SJSA1 (cell line): ENCODE measurements at regions not wholly inside any gene's neighbourhood (a gene's known extent, or its start where the extent isn't known, plus 50 kb on each side); places are given as distances from the start of the nearest gene placed in this dataset.

Experiments
- DNase-seq, 2 experiments: peaks; one replicate each; pipeline ENCODE4 v3.0.0-alpha.2; 2015 to 2020; ENCODE audit warnings: low spot score in 2 of 2, low read depth in 1 of 2
- H3K27ac ChIP-seq: fragments of 250-450 bp; sonication (Bioruptor Pico); 2 replicates; pipeline ENCODE4 v1.5.1; 2020; ENCODE audit warnings: mild to moderate bottlenecking, moderate library complexity
- H3K27me3 ChIP-seq: fragments of 250-450 bp; sonication (Bioruptor Pico); replicated peaks from 2 replicates; pipeline ENCODE4 v1.5.1; 2020; ENCODE audit warnings: mild to moderate bottlenecking, moderate library complexity
- H3K36me3 ChIP-seq: fragments of 250-450 bp; sonication (Bioruptor Pico); 2 replicates; pipeline ENCODE4 v1.5.1; 2020; ENCODE audit warnings: mild to moderate bottlenecking
- H3K4me1 ChIP-seq: fragments of 250-450 bp; sonication (Bioruptor Pico); replicated peaks from 2 replicates; pipeline ENCODE4 v1.6.1; 2021; ENCODE audit warnings: mild to moderate bottlenecking
- H3K4me3 ChIP-seq: fragments of 250-450 bp; sonication (Bioruptor Pico); 2 replicates; pipeline ENCODE4 v1.5.1; 2020; ENCODE audit warnings: mild to moderate bottlenecking
- H3K9me3 ChIP-seq: fragments of 250-450 bp; sonication (Bioruptor Pico); replicated peaks from 2 replicates; pipeline ENCODE4 v1.5.1; 2020; ENCODE audit warnings: mild to moderate bottlenecking

- no peak for DNase-seq
- H3K27me3 ChIP-seq: no peaks in the 10 kb centered on the region
- no peaks in the 10 kb centered on the region for H3K36me3 ChIP-seq
- H3K27ac ChIP-seq: no peak overlapping the region
- no peaks in the 10 kb centered on the region for H3K9me3 ChIP-seq
- no peaks in the 10 kb centered on the region for H3K4me1 ChIP-seq
- H3K4me3 ChIP-seq: no peak overlapping the region
Observed at GRCh38 chr20:17816804-17817587, 117.2 kb downstream of the BANF2 start.

GRCh38 chr20:17811628-17811965 lies 111.8 kb downstream of the BANF2 start:
- H3K27me3 ChIP-seq: no peaks in the 10 kb centered on the region
- H3K4me1 ChIP-seq: peaks cover 40% of the 10 kb centered on the region
- no peak for DNase-seq
- no peak overlapping the region for H3K4me3 ChIP-seq
- no peak overlapping the region for H3K27ac ChIP-seq
- H3K9me3 ChIP-seq: no peaks in the 10 kb centered on the region
- H3K36me3 ChIP-seq: no peaks in the 10 kb centered on the region

GRCh38 chr20:17810847-17811627 lies 111.3 kb downstream of the BANF2 start:
- H3K4me3 ChIP-seq: no peak overlapping the region
- no peak overlapping the region for H3K27ac ChIP-seq
- H3K27me3 ChIP-seq: no peaks in the 10 kb centered on the region
- no peaks in the 10 kb centered on the region for H3K9me3 ChIP-seq
- no peaks in the 10 kb centered on the region for H3K36me3 ChIP-seq
- no peak for DNase-seq
- H3K4me1 ChIP-seq: peaks cover 45% of the 10 kb centered on the region

GRCh38 chr20:17810062-17810631 lies 110.4 kb downstream of the BANF2 start:
- Histone ChIP-seq H3K27ac (peak overlapping the region; percentile 25; the same call in 1 of the 2 replicates), H3K36me3 (no peaks in the 10 kb centered on the region), H3K4me1 (peaks cover 45% of the 10 kb centered on the region), H3K27me3 (no peaks in the 10 kb centered on the region), H3K9me3 (no peaks in the 10 kb centered on the region), H3K4me3 (no peak overlapping the region)
- DNase-seq: peak in 1 of 2 experiments; percentile 42

GRCh38 chr20:17809362-17810061 lies 109.7 kb downstream of the BANF2 start:
- no peak for DNase-seq
- no peak overlapping the region for H3K27ac ChIP-seq

GRCh38 chr20:17808782-17809181 lies 109.0 kb downstream of the BANF2 start:
- Histone ChIP-seq H3K4me1 (peaks cover 45% of the 10 kb centered on the region), H3K4me3 (no peak overlapping the region), H3K36me3 (no peaks in the 10 kb centered on the region), H3K27ac (no peak overlapping the region), H3K27me3 (no peaks in the 10 kb centered on the region), H3K9me3 (no peaks in the 10 kb centered on the region)
- no peak for DNase-seq

More at GRCh38 chr20:17809362-17810061, 109.7 kb downstream of the BANF2 start:
- Histone ChIP-seq H3K9me3 (no peaks in the 10 kb centered on the region), H3K27me3 (no peaks in the 10 kb centered on the region), H3K4me1 (peaks cover 45% of the 10 kb centered on the region), H3K4me3 (no peak overlapping the region), H3K36me3 (no peaks in the 10 kb centered on the region)

GRCh38 chr20:17808357-17808756 lies 108.6 kb downstream of the BANF2 start:
- Histone ChIP-seq H3K27ac (0 out of 2 replicates have a peak overlapping the region, but pooled peaks have one; percentile 18), H3K4me3 (no peak overlapping the region), H3K4me1 (peaks cover 45% of the 10 kb centered on the region), H3K36me3 (no peaks in the 10 kb centered on the region), H3K27me3 (no peaks in the 10 kb centered on the region), H3K9me3 (no peaks in the 10 kb centered on the region)
- peak; percentile 40 to 60 for DNase-seq

- H3K9me3 ChIP-seq: no peaks in the 10 kb centered on the region
- no peak overlapping the region for H3K27ac ChIP-seq
- H3K4me3 ChIP-seq: no peak overlapping the region
- no peak for DNase-seq
- H3K36me3 ChIP-seq: no peaks in the 10 kb centered on the region
- no peaks in the 10 kb centered on the region for H3K27me3 ChIP-seq
- H3K4me1 ChIP-seq: peaks cover 45% of the 10 kb centered on the region
Observed at GRCh38 chr20:17807651-17808050, 107.9 kb downstream of the BANF2 start.

GRCh38 chr20:17806739-17807441 lies 107.1 kb downstream of the BANF2 start:
- Histone ChIP-seq H3K4me1 (peaks cover 45% of the 10 kb centered on the region), H3K27ac (no peak overlapping the region), H3K9me3 (no peaks in the 10 kb centered on the region), H3K36me3 (no peaks in the 10 kb centered on the region), H3K27me3 (no peaks in the 10 kb centered on the region), H3K4me3 (no peak overlapping the region)
- DNase-seq: no peak

- Histone ChIP-seq H3K27me3 (no peaks in the 10 kb centered on the region), H3K9me3 (no peaks in the 10 kb centered on the region), H3K4me1 (peaks cover 45% of the 10 kb centered on the region), H3K27ac (no peak overlapping the region), H3K4me3 (no peak overlapping the region), H3K36me3 (no peaks in the 10 kb centered on the region)
- DNase-seq: no peak
Observed at GRCh38 chr20:17806107-17806506, 106.3 kb downstream of the BANF2 start.

GRCh38 chr20:17803765-17804164 lies 104.0 kb downstream of the BANF2 start:
- no peak for DNase-seq
- H3K4me3 ChIP-seq: no peak overlapping the region
- H3K27me3 ChIP-seq: no peaks in the 10 kb centered on the region
- no peaks in the 10 kb centered on the region for H3K36me3 ChIP-seq
- no peaks in the 10 kb centered on the region for H3K9me3 ChIP-seq
- no peak overlapping the region for H3K27ac ChIP-seq
- peaks cover 24% of the 10 kb centered on the region for H3K4me1 ChIP-seq

GRCh38 chr20:17799575-17800227 lies 99.9 kb downstream of the BANF2 start:
- Histone ChIP-seq H3K9me3 (no peaks in the 10 kb centered on the region), H3K4me3 (no peak overlapping the region), H3K36me3 (no peaks in the 10 kb centered on the region), H3K27ac (no peak overlapping the region), H3K4me1 (peaks cover 26% of the 10 kb centered on the region), H3K27me3 (no peaks in the 10 kb centered on the region)
- DNase-seq: no peak

- Histone ChIP-seq H3K36me3 (no peaks in the 10 kb centered on the region), H3K9me3 (no peaks in the 10 kb centered on the region), H3K4me1 (peaks cover 26% of the 10 kb centered on the region), H3K27ac (no peak overlapping the region), H3K27me3 (no peaks in the 10 kb centered on the region), H3K4me3 (no peak overlapping the region)
- DNase-seq: no peak
Observed at GRCh38 chr20:17798601-17799000, 98.8 kb downstream of the BANF2 start.
